ENCODE measurements at regions not wholly inside any gene's neighbourhood (a gene's known extent, or its start where the extent isn't known, plus 50 kb on each side); places are given as distances from the start of the nearest gene placed in this dataset.
"Not testable (repeated sequence)": the region's sequence is repeated elsewhere in the genome, so short reads cannot be mapped to it uniquely, and the experiment has no call there.

DNA sequence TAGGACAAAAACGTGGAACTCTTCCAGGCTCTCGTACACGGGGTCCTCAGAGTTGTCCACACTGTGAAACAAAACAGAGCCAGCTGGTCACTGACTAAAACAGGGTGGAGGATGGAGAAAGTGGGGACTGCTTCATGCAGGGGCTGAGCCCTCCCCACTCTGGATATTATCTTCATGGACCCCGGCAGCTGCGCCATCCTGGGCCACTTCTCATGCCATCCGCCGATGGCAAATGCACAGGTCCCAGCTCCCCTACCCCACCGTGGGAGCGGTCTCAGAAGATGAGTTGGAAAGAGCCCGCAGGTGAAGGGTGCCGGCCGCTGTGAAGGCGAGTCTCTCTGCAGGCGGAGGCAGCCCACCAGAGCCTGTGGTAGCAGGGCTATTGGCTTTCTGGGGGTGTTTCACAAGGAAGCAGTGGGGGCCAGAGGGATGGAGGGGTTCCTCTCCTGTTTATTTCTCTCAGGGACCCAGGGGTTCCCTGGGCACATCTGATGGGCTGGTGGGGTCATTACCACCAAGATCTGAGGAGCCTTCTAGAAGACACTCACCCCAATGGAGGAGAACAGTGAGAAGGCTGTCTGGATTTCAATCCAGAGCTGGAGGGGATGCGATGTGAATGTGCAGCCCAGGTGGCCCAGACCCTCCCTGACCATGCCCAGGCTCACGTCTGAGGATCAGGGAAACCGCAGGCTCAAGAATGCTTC is 177.3 kb downstream of the KLF13 start:
- DNase-seq (ENCODE audit: low spot score) = no peak
- Histone ChIP-seq H3K4me3 (no peak overlapping the region), H3K27ac (no peak overlapping the region), H3K27me3 (replicated peaks; ENCODE audit: insufficient read depth) (no peaks in the 10 kb centered on the region), H3K4me1 (replicated peaks) (no peaks in the 10 kb centered on the region), H3K36me3 (no peaks in the 10 kb centered on the region), H3K9me3 (no peaks in the 10 kb centered on the region)
- TF ChIP-seq, protein P1, sequence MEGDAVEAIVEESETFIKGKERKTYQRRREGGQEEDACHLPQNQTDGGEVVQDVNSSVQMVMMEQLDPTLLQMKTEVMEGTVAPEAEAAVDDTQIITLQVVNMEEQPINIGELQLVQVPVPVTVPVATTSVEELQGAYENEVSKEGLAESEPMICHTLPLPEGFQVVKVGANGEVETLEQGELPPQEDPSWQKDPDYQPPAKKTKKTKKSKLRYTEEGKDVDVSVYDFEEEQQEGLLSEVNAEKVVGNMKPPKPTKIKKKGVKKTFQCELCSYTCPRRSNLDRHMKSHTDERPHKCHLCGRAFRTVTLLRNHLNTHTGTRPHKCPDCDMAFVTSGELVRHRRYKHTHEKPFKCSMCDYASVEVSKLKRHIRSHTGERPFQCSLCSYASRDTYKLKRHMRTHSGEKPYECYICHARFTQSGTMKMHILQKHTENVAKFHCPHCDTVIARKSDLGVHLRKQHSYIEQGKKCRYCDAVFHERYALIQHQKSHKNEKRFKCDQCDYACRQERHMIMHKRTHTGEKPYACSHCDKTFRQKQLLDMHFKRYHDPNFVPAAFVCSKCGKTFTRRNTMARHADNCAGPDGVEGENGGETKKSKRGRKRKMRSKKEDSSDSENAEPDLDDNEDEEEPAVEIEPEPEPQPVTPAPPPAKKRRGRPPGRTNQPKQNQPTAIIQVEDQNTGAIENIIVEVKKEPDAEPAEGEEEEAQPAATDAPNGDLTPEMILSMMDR (IDR thresholded peaks at IDR 0.05) = no peak
- TF ChIP-seq POLR2AphosphoS5 (IDR thresholded peaks at IDR 0.05) (no peak), POLR2A (IDR thresholded peaks at IDR 0.05) (no peak)
- intact Hi-C loops (cut with DNase I) = no loop called here
- 88% methylated on average over 17 of the region's 17 CpGs for WGBS

DNA sequence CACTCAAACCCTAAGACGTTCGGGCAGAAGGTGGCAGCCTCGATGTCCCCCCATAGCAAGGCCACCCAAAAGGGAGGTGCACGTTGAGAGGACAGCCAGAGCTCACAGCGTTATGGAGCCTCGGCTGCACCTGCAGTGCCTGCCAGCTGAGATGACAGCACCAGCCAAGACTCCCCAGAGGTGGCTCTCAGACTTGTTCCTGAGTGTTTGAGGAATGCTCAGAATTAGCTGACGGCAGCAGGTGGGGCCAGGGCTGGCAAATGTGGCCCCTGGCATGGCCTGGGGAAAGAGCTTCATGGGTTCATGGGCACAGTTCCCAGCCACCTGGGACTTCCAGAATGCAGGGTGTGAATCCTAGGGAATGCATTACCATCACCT is 177.8 kb downstream of the KLF13 start:
- Histone ChIP-seq H3K9me3 (no peaks in the 10 kb centered on the region), H3K27ac (no peak overlapping the region), H3K36me3 (no peaks in the 10 kb centered on the region), H3K4me1 (replicated peaks) (no peaks in the 10 kb centered on the region), H3K27me3 (replicated peaks; ENCODE audit: insufficient read depth) (no peaks in the 10 kb centered on the region), H3K4me3 (no peak overlapping the region)
- TF ChIP-seq POLR2A (IDR thresholded peaks at IDR 0.05) (no peak), POLR2AphosphoS5 (IDR thresholded peaks at IDR 0.05) (no peak)
- TF ChIP-seq, protein P1 (IDR thresholded peaks at IDR 0.05) = no peak
- WGBS = 50% methylated on average over 7 of the region's 7 CpGs
- intact Hi-C loops (cut with DNase I) = no loop called here
- DNase-seq (ENCODE audit: low spot score) = no peak

DNA sequence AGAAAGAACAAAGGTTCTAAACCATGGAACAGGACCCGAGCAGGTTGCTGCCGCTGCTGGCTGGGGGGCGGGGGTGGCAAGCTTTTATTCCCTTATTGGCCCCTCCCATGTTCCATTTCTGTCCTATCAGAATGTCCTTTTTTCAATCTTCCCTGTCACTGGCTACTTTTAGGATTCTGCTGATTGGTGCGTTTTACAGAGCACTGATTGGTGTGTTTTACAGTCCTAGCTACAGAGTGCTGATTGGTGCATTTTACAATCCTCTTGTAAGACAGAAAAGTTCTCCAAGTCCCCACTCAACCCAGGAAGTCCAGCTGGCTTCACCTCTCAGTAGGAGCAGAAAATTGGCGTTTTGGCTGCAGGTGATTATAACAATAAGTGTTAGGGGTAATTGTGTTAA is 180.9 kb downstream of the KLF13 start:
- intact Hi-C loops (cut with DNase I); H3K27me3 ChIP-seq (replicated peaks; ENCODE audit: insufficient read depth): not testable (repeated sequence)
- 68% methylated on average over 5 of the region's 5 CpGs for WGBS

GRCh38 chr15:31508656-31509055 is 182.0 kb downstream of the KLF13 start:
- Histone ChIP-seq H3K9me3 (no peaks in the 10 kb centered on the region), H3K4me1 (replicated peaks) (no peaks in the 10 kb centered on the region), H3K4me3 (no peak overlapping the region), H3K27me3 (replicated peaks; ENCODE audit: insufficient read depth) (no peaks in the 10 kb centered on the region), H3K27ac (no peak overlapping the region), H3K36me3 (no peaks in the 10 kb centered on the region)
- intact Hi-C loops (cut with DNase I) = no loop called here
- DNase-seq (ENCODE audit: low spot score) = no peak
- TF ChIP-seq POLR2AphosphoS5 (IDR thresholded peaks at IDR 0.05) (no peak), POLR2A (IDR thresholded peaks at IDR 0.05) (no peak)
- 93% methylated on average over 10 of the region's 10 CpGs for WGBS

More for the DNA sequence above, 180.9 kb downstream of the KLF13 start:
- not testable (repeated sequence) for H3K27ac ChIP-seq; H3K4me1 ChIP-seq (replicated peaks); H3K9me3 ChIP-seq; H3K36me3 ChIP-seq; H3K4me3 ChIP-seq; DNase-seq (ENCODE audit: low spot score)

- 39% methylated on average over 11 of the region's 11 CpGs for WGBS
- H3K9me3 ChIP-seq = no peaks in the 10 kb centered on the region
- H3K27me3 ChIP-seq (replicated peaks; ENCODE audit: insufficient read depth) = no peaks in the 10 kb centered on the region
- H3K4me3 ChIP-seq = no peak overlapping the region
- H3K27ac ChIP-seq = no peak overlapping the region
- DNase-seq (ENCODE audit: low spot score) = no peak
- H3K4me1 ChIP-seq (replicated peaks) = no peaks in the 10 kb centered on the region
- H3K36me3 ChIP-seq = no peaks in the 10 kb centered on the region
- TF ChIP-seq POLR2AphosphoS5 (IDR thresholded peaks at IDR 0.05) = no peak
- no peak for TF ChIP-seq POLR2A (IDR thresholded peaks at IDR 0.05)
- intact Hi-C loops (cut with DNase I) = no loop called here
Measured at GRCh38 chr15:31510057-31510456, 183.4 kb downstream of the KLF13 start.

- no peak for DNase-seq (ENCODE audit: low spot score)
- no peak for TF ChIP-seq POLR2A (IDR thresholded peaks at IDR 0.05)
- no peak for TF ChIP-seq POLR2AphosphoS5 (IDR thresholded peaks at IDR 0.05)
- TF ChIP-seq, protein P1 (IDR thresholded peaks at IDR 0.05) = no peak
- no peak overlapping the region for H3K27ac ChIP-seq
- no peaks in the 10 kb centered on the region for H3K9me3 ChIP-seq
- WGBS = 61% methylated on average over 7 of the region's 7 CpGs
- H3K27me3 ChIP-seq (replicated peaks; ENCODE audit: insufficient read depth) = no peaks in the 10 kb centered on the region
- H3K36me3 ChIP-seq = no peaks in the 10 kb centered on the region
- no peak overlapping the region for H3K4me3 ChIP-seq
- intact Hi-C loops (cut with DNase I) = no loop called here
- H3K4me1 ChIP-seq (replicated peaks) = no peaks in the 10 kb centered on the region
Measured at GRCh38 chr15:31511707-31512310, 185.2 kb downstream of the KLF13 start.

Data from prostate gland (tissue), 2 donors.